ENCODE measurements at regions not wholly inside any gene's neighbourhood (a gene's known extent, or its start where the extent isn't known, plus 50 kb on each side); places are given as distances from the start of the nearest gene placed in this dataset.

DNA sequence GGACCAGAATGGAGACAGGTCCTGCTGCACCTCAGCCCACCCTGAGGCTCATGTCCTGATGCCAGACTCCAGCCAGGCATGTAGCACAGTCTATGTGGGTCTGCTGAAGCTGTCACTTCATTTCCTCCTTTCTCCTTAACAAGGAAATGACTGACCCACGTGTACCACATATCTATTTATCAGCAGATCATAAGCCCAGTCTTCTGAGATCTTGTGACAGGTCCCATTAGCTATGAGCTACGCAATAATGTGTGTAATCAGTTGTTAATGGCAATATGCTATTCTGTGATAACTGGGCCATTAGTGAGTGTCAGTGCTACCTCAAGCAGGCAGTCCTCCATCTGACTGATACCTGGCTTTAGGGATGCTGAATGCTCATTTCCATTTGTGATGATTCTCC is 615.3 kb downstream of the BCL11A start:
- no peaks in the 10 kb centered on the region for H3K36me3 ChIP-seq (replicated peaks; ENCODE audit: insufficient read depth, low read length)
- H3F3A ChIP-seq (ENCODE audit: insufficient read depth, low read length), result no peaks in the 10 kb centered on the region
- no peaks in the 10 kb centered on the region for H4K20me1 ChIP-seq (ENCODE audit: insufficient read depth, low read length)
- H3K9me3 ChIP-seq (replicated peaks; ENCODE audit: insufficient read depth, low read length), result no peaks in the 10 kb centered on the region
- no peak overlapping the region for H3K4me2 ChIP-seq (ENCODE audit: low read depth, low read length)
- H3K9me2 ChIP-seq (replicated peaks; ENCODE audit: insufficient read depth, low read length), result no peaks in the 10 kb centered on the region
- no peak overlapping the region for H3K27ac ChIP-seq (ENCODE audit: low read length)
- no peaks in the 10 kb centered on the region for H3K79me2 ChIP-seq (ENCODE audit: low read length)
- no peak for DNase-seq
- TF ChIP-seq EZH2 (optimal IDR thresholded peaks at IDR 0.05; ENCODE audit: low read depth, low read length) (no peak), EZH2phosphoT487 (IDR thresholded peaks at IDR 0.05; ENCODE audit: low read length) (no peak)
- TF ChIP-seq, protein P1, sequence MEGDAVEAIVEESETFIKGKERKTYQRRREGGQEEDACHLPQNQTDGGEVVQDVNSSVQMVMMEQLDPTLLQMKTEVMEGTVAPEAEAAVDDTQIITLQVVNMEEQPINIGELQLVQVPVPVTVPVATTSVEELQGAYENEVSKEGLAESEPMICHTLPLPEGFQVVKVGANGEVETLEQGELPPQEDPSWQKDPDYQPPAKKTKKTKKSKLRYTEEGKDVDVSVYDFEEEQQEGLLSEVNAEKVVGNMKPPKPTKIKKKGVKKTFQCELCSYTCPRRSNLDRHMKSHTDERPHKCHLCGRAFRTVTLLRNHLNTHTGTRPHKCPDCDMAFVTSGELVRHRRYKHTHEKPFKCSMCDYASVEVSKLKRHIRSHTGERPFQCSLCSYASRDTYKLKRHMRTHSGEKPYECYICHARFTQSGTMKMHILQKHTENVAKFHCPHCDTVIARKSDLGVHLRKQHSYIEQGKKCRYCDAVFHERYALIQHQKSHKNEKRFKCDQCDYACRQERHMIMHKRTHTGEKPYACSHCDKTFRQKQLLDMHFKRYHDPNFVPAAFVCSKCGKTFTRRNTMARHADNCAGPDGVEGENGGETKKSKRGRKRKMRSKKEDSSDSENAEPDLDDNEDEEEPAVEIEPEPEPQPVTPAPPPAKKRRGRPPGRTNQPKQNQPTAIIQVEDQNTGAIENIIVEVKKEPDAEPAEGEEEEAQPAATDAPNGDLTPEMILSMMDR (IDR thresholded peaks at IDR 0.05; ENCODE audit: low read length), result no peak
- H3K4me1 ChIP-seq (ENCODE audit: low read length), result no peaks in the 10 kb centered on the region
- no peaks in the 10 kb centered on the region for H3K27me3 ChIP-seq (replicated peaks; ENCODE audit: insufficient read depth, low read length)
- no peak overlapping the region for H3K4me3 ChIP-seq (ENCODE audit: low read length)
- no peak overlapping the region for H3K9ac ChIP-seq (ENCODE audit: low read length)
- H2AFZ ChIP-seq (ENCODE audit: low read length), result no peak overlapping the region

DNA sequence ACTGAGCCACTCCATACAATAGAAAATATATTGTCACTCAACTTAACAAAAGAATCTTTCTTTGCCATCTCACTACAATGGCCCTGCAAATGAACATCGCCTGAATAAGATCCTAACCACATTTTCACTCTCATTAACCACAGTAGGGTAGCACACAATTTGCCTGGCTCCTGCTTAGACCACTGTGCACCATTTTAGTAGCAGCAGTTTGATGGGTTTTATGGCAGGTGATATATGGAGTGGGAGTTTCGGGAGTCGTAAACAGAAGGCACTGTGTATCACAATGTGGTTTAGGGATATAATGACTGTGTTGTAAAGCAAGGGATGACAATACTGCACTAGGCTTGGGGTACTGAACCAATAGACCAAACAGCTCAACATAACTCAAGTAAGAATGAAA is 617.4 kb downstream of the BCL11A start:
- Histone ChIP-seq H2AFZ (ENCODE audit: low read length) (no peak overlapping the region), H3K27ac (ENCODE audit: low read length) (no peak overlapping the region), H3K9ac (ENCODE audit: low read length) (no peak overlapping the region), H3K4me1 (ENCODE audit: low read length) (no peaks in the 10 kb centered on the region), H3K79me2 (ENCODE audit: low read length) (no peaks in the 10 kb centered on the region), H4K20me1 (ENCODE audit: insufficient read depth, low read length) (no peaks in the 10 kb centered on the region), H3K9me2 (replicated peaks; ENCODE audit: insufficient read depth, low read length) (no peaks in the 10 kb centered on the region), H3K27me3 (replicated peaks; ENCODE audit: insufficient read depth, low read length) (no peaks in the 10 kb centered on the region), H3F3A (ENCODE audit: insufficient read depth, low read length) (no peaks in the 10 kb centered on the region), H3K4me2 (ENCODE audit: low read depth, low read length) (no peak overlapping the region), H3K4me3 (ENCODE audit: low read length) (no peak overlapping the region), H3K9me3 (replicated peaks; ENCODE audit: insufficient read depth, low read length) (no peaks in the 10 kb centered on the region), H3K36me3 (replicated peaks; ENCODE audit: insufficient read depth, low read length) (no peaks in the 10 kb centered on the region)
- TF ChIP-seq EZH2 (optimal IDR thresholded peaks at IDR 0.05; ENCODE audit: low read depth, low read length) (no peak), EZH2phosphoT487 (IDR thresholded peaks at IDR 0.05; ENCODE audit: low read length) (no peak)
- TF ChIP-seq, protein P1 (IDR thresholded peaks at IDR 0.05; ENCODE audit: low read length), result no peak
- no peak for DNase-seq

DNA sequence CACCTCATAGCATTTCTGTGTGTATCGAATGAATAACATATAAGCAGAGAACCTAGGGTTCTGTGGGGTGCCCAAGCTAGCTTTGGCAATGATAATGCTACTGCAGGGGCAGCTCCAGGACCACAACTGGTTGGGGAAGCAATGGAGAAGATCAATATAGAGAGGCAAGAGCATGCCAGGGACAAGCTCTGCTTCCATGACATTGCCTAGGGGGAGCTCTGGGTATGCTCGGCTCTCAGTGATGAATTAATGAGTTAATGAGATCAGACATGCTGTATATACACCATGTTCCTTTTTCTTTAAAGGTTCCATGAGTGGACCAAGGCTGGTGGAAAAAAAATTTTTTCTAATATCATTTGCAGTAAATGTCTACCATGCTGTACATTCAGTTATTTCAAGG is 618.4 kb downstream of the BCL11A start:
- Histone ChIP-seq H3K4me2 (ENCODE audit: low read depth, low read length) (no peak overlapping the region), H3K36me3 (replicated peaks; ENCODE audit: insufficient read depth, low read length) (no peaks in the 10 kb centered on the region), H3K4me1 (ENCODE audit: low read length) (no peaks in the 10 kb centered on the region), H3F3A (ENCODE audit: insufficient read depth, low read length) (no peaks in the 10 kb centered on the region), H2AFZ (ENCODE audit: low read length) (no peak overlapping the region), H3K9me2 (replicated peaks; ENCODE audit: insufficient read depth, low read length) (no peaks in the 10 kb centered on the region), H3K9me3 (replicated peaks; ENCODE audit: insufficient read depth, low read length) (no peaks in the 10 kb centered on the region), H3K9ac (ENCODE audit: low read length) (no peak overlapping the region), H3K4me3 (ENCODE audit: low read length) (no peak overlapping the region), H3K27me3 (replicated peaks; ENCODE audit: insufficient read depth, low read length) (no peaks in the 10 kb centered on the region), H3K27ac (ENCODE audit: low read length) (no peak overlapping the region), H3K79me2 (ENCODE audit: low read length) (no peaks in the 10 kb centered on the region), H4K20me1 (ENCODE audit: insufficient read depth, low read length) (no peaks in the 10 kb centered on the region)
- TF ChIP-seq EZH2 (optimal IDR thresholded peaks at IDR 0.05; ENCODE audit: low read depth, low read length) (no peak), EZH2phosphoT487 (IDR thresholded peaks at IDR 0.05; ENCODE audit: low read length) (no peak)
- TF ChIP-seq, protein P1 (IDR thresholded peaks at IDR 0.05; ENCODE audit: low read length), result no peak
- no peak for DNase-seq

All from MM.1S (cell line).